ENCODE measurements at regions not wholly inside any gene's neighbourhood (a gene's known extent, or its start where the extent isn't known, plus 50 kb on each side); places are given as distances from the start of the nearest gene placed in this dataset.

DNA sequence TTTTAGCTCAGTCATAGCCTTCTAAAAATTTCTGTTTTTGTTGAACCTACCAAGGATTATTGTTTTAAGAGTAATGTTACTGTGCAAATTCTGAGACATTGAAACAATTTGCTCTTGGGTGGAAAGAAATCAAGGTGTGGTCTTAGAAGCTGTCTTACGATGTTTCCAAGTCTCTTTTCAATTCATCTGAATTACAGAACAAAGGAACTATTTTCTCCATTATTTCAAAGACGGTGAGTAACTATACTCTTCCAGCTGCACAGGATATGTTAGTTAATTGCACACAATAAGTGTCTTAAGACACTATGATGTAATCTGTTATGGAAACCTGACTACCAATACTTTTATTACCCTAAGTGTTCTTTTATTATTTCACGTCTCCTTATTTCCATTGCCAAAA lies 106.8 kb upstream of the POM121L12 start:
- TF ChIP-seq, protein P1, sequence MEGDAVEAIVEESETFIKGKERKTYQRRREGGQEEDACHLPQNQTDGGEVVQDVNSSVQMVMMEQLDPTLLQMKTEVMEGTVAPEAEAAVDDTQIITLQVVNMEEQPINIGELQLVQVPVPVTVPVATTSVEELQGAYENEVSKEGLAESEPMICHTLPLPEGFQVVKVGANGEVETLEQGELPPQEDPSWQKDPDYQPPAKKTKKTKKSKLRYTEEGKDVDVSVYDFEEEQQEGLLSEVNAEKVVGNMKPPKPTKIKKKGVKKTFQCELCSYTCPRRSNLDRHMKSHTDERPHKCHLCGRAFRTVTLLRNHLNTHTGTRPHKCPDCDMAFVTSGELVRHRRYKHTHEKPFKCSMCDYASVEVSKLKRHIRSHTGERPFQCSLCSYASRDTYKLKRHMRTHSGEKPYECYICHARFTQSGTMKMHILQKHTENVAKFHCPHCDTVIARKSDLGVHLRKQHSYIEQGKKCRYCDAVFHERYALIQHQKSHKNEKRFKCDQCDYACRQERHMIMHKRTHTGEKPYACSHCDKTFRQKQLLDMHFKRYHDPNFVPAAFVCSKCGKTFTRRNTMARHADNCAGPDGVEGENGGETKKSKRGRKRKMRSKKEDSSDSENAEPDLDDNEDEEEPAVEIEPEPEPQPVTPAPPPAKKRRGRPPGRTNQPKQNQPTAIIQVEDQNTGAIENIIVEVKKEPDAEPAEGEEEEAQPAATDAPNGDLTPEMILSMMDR (IDR thresholded peaks at IDR 0.05): no peak
- TF ChIP-seq EZH2phosphoT487 (IDR thresholded peaks at IDR 0.05) (no peak), EZH2 (IDR thresholded peaks at IDR 0.05) (no peak)

Data from neural progenitor cell (in vitro differentiated cells).